ENCODE measurements at regions not wholly inside any gene's neighbourhood (a gene's known extent, or its start where the extent isn't known, plus 50 kb on each side); places are given as distances from the start of the nearest gene placed in this dataset.
A peak's percentile ranks its signal among the peaks of the same experiment; 100 is the strongest.
"Not testable (repeated sequence)": the region's sequence is repeated elsewhere in the genome, so short reads cannot be mapped to it uniquely, and the experiment has no call there.

DNA sequence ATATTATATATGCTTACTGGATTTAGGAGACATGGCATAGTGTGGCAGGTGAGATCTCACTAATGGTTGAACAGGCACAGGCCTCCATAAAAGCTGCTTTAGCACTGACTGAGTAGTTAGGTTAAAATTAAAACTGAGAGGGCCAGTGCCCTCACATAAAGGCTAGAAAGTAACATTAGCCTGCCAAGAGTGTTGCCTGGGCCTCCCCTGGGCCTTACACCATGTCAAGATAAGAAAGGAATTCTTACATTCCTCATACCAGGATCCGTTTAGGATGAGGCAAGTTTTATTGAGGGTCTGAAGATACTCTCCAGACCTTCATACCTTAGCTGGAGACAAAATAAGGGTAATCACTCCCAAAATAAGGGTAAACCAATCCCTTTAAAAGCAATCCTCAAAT, 1011.8 kb downstream of the PLA2G4A start:
- no peak overlapping the region for H3K4me3 ChIP-seq (ENCODE audit: low read depth, poor library complexity, severe bottlenecking)
- TF ChIP-seq, protein P1, sequence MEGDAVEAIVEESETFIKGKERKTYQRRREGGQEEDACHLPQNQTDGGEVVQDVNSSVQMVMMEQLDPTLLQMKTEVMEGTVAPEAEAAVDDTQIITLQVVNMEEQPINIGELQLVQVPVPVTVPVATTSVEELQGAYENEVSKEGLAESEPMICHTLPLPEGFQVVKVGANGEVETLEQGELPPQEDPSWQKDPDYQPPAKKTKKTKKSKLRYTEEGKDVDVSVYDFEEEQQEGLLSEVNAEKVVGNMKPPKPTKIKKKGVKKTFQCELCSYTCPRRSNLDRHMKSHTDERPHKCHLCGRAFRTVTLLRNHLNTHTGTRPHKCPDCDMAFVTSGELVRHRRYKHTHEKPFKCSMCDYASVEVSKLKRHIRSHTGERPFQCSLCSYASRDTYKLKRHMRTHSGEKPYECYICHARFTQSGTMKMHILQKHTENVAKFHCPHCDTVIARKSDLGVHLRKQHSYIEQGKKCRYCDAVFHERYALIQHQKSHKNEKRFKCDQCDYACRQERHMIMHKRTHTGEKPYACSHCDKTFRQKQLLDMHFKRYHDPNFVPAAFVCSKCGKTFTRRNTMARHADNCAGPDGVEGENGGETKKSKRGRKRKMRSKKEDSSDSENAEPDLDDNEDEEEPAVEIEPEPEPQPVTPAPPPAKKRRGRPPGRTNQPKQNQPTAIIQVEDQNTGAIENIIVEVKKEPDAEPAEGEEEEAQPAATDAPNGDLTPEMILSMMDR (IDR thresholded peaks at IDR 0.05), result no peak
- no peak for TF ChIP-seq POLR2A (IDR thresholded peaks at IDR 0.05)
- DNase-seq (ENCODE audit: low spot score in 2 of 2), result no peak
- WGBS, 2 donors, result 38 to 59% methylated on average over 1 of the region's 1 CpG
- intact Hi-C loops (cut with DNase I; ENCODE audit: low total_unique reads), result no loop called here

DNA sequence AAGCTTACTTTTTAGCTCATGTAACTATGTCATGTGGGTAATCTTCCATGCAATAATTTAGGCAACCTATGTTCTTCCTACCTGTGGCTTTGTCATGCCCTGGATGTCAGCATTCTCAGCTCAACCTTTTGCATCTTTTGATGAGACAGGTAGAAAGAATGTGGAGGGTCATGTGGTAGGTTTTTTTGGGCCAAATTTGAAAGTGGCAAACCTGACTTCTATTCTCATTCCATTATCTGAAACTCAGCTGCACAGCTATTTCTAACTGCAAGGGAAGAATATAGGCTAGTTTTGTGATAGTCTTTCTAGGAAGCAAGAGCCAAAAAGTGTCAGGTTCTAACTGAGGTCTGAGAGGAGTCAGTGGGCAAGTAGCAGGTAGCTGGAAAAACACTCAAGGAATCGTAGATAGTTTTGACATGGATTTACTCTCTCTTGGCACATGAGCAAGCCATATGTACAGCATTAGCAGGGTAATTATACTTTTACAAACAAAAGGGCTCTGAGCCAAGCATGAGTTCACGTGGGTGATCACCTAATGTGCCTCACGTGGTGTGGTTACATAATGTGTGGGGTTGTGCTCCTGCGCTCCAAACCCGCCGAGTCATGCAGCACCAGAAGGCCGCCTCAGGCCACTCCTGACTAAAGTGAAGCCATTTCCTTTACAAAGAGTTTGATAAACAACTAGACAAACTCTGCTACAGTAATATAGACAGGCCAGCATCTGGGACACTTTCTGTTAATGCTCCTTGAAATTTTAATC, 1013.8 kb downstream of the PLA2G4A start:
- intact Hi-C loops (cut with DNase I; ENCODE audit: low total_unique reads), result no loop called here
- H3K4me3 ChIP-seq (ENCODE audit: low read depth, poor library complexity, severe bottlenecking), result no peak overlapping the region
- peak in 1 of 2 donors; percentile 70 for DNase-seq (ENCODE audit: low spot score in 2 of 2)
- TF ChIP-seq POLR2A (IDR thresholded peaks at IDR 0.05), result no peak
- TF ChIP-seq, protein P1 (IDR thresholded peaks at IDR 0.05), result no peak
- WGBS, 2 donors, result 52 to 67% methylated on average over 7 of the region's 7 CpGs

DNA sequence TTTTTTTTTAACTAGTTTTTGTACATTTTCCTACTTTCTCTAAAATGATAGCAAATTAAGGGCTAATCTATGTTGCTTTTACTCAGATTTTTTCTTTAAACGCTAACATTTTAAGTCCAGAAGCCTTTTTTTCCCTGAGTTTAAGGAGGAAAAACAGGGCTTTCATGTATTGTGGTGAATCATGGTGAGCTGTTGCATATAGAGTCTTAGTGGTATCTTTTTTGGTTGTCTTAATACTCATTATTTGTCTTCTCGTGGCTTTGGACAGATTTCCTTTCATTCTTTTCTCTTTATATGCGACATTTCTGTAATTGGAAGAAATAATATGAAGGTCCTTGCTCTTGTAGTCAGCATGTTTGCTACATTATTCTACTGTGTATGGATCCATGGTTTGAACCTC, 1015.6 kb downstream of the PLA2G4A start:
- intact Hi-C loops (cut with DNase I; ENCODE audit: low total_unique reads), result no loop called here
- DNase-seq (ENCODE audit: low spot score in 2 of 2), result no peak
- WGBS, 2 donors, result 87% methylated on average over 3 of the region's 3 CpGs
- H3K4me3 ChIP-seq (ENCODE audit: low read depth, poor library complexity, severe bottlenecking), result no peak overlapping the region
- no peak for TF ChIP-seq POLR2A (IDR thresholded peaks at IDR 0.05)
- TF ChIP-seq, protein P1 (IDR thresholded peaks at IDR 0.05), result no peak

DNA sequence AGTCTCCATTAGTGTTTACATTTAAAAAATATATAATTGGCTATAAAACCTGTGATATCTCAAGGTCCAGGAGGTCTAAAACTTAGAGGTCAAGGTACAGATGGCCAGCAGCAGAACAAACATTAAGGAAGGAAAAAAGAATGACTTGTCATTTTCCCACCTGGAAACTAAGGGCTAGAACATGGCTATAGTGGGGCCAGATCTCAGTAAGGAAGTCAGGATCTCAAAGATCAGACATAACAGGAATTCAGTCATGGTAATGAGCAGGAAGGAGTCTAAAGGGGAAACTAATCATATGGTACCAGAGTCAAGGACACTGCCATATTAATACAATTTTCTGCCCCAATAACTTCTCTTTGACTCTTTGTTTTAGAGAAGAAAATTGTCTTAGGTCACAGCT, 1018.8 kb downstream of the PLA2G4A start:
- no peak for DNase-seq (ENCODE audit: low spot score in 2 of 2)
- TF ChIP-seq, protein P1 (IDR thresholded peaks at IDR 0.05), result no peak
- TF ChIP-seq POLR2A (IDR thresholded peaks at IDR 0.05), result no peak
- no peak overlapping the region for H3K4me3 ChIP-seq (ENCODE audit: low read depth, poor library complexity, severe bottlenecking)
- intact Hi-C loops (cut with DNase I; ENCODE audit: low total_unique reads), result no loop called here

DNA sequence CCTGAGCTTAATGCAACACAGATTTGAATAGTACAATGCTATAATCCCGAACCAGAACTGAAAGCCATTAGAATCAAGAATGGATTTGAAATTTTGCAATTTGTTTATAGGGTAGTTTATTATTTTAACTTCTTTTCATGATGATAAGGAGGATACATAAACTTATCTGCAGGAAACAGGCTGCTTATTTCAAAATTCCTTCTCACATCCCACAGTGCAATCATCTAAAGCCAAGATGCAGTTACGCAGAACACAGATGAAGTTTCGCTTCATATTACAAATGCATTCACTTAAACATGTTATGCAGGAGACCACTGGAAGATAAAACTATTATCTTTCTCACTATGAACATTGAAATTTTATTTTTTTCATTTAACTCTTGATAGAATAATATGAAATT, 1019.6 kb downstream of the PLA2G4A start:
- intact Hi-C loops (cut with DNase I; ENCODE audit: low total_unique reads), result no loop called here
- 37% methylated on average over 3 of the region's 3 CpGs for WGBS, 2 donors
- DNase-seq (ENCODE audit: low spot score in 2 of 2), result no peak
- TF ChIP-seq POLR2A (IDR thresholded peaks at IDR 0.05), result no peak
- TF ChIP-seq, protein P1 (IDR thresholded peaks at IDR 0.05), result no peak
- H3K4me3 ChIP-seq (ENCODE audit: low read depth, poor library complexity, severe bottlenecking), result no peak overlapping the region

DNA sequence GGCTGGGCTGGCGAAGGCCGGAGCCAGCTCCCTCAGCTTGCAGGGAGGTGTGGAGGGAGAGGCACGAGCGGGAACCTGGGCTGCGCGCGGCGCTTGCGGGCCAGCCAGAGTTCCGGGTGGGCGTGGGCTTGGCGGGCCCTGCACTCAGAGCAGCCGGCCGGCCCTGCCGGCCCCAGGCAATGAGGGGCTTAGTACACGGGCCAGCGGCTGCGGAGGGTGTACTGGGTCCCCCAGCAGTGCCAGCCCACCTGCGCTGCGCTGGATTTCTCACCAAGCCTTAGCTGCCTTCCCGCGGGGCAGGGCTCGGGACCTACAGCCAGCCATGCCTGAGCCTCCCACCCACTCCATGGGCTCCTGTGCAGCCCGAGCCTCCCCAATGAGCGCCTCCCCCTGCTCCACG, 1021.4 kb downstream of the PLA2G4A start:
- H3K4me3 ChIP-seq (ENCODE audit: low read depth, poor library complexity, severe bottlenecking); DNase-seq (ENCODE audit: low spot score in 2 of 2); intact Hi-C loops (cut with DNase I; ENCODE audit: low total_unique reads): not testable (repeated sequence)
- WGBS, 2 donors, result 95 to 98% methylated on average over 9 to 22 of the region's 26 CpGs
